ENCODE measurements at regions not wholly inside any gene's neighbourhood (a gene's known extent, or its start where the extent isn't known, plus 50 kb on each side); places are given as distances from the start of the nearest gene placed in this dataset.

GRCh38 chr12:84507956-84508850 is 404.4 kb downstream of the SLC6A15 start:
- TF ChIP-seq, protein P1, sequence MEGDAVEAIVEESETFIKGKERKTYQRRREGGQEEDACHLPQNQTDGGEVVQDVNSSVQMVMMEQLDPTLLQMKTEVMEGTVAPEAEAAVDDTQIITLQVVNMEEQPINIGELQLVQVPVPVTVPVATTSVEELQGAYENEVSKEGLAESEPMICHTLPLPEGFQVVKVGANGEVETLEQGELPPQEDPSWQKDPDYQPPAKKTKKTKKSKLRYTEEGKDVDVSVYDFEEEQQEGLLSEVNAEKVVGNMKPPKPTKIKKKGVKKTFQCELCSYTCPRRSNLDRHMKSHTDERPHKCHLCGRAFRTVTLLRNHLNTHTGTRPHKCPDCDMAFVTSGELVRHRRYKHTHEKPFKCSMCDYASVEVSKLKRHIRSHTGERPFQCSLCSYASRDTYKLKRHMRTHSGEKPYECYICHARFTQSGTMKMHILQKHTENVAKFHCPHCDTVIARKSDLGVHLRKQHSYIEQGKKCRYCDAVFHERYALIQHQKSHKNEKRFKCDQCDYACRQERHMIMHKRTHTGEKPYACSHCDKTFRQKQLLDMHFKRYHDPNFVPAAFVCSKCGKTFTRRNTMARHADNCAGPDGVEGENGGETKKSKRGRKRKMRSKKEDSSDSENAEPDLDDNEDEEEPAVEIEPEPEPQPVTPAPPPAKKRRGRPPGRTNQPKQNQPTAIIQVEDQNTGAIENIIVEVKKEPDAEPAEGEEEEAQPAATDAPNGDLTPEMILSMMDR (IDR thresholded peaks at IDR 0.05), result no peak
- DNase-seq (no peak), ATAC-seq (peak in 3 of 4 donors; percentile 64 to 72 (median 69)), FAIRE-seq (no peak)
- Histone ChIP-seq H3K4me3 (no peak overlapping the region), H3K4me1 (no peaks in the 10 kb centered on the region), H3K27ac (no peak overlapping the region), H3K36me3 (no peaks in the 10 kb centered on the region), H3K9me3 (no peaks in the 10 kb centered on the region), H3K27me3 (no peaks in the 10 kb centered on the region)
- intact Hi-C loops (cut with DNase I), result no loop called here
- WGBS, 2 donors, result 59 to 69% methylated on average over 6 of the region's 6 CpGs

DNA sequence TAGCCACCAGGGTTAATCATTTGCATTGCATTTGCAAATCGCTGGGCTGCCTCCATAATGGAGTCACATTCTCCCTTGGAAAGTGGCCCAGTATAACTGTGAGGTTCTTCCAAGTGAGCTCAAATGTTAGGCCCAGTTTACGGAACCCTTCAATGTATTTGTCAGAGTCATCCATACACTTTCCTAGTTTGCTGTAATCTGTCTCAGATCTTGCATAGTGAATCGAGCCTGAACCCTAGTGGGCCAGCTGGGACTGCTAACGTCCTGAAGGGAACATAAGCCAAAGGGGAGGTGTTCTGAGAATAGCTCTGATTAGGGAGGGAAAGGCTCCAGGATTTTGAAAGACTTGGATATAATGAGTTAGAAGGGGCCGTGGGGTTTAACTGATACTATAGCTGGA is 406.3 kb downstream of the SLC6A15 start:
- Histone ChIP-seq H3K9me3 (no peaks in the 10 kb centered on the region), H3K4me1 (no peaks in the 10 kb centered on the region), H3K27ac (no peak overlapping the region), H3K27me3 (no peaks in the 10 kb centered on the region), H3K4me3 (no peak overlapping the region), H3K36me3 (no peaks in the 10 kb centered on the region)
- no peak for DNase-seq
- peak in 1 of 4 donors; percentile 12 for ATAC-seq
- FAIRE-seq, result no peak
- intact Hi-C loops (cut with DNase I), result no loop called here
- WGBS, 2 donors, result 49 to 64% methylated on average over 5 of the region's 5 CpGs
- TF ChIP-seq, protein P1 (IDR thresholded peaks at IDR 0.05), result no peak

GRCh38 chr12:84502907-84503787 is 409.5 kb downstream of the SLC6A15 start:
- FAIRE-seq (no peak), ATAC-seq (peak; percentile 74 to 94 (median 90)), DNase-seq (peak in 4 of 6 donors; percentile 27 to 62 (median 36))
- H3K4me3 ChIP-seq, result no peak overlapping the region
- no peaks in the 10 kb centered on the region for H3K4me1 ChIP-seq
- no peaks in the 10 kb centered on the region for H3K36me3 ChIP-seq
- intact Hi-C loops (cut with DNase I), result no loop called here
- H3K9me3 ChIP-seq, result no peaks in the 10 kb centered on the region
- TF ChIP-seq, protein P1 (IDR thresholded peaks at IDR 0.05), result peak; percentile 24 to 62 (median 48)
- no peaks in the 10 kb centered on the region for H3K27me3 ChIP-seq
- 48 to 50% methylated on average over 4 of the region's 4 CpGs for WGBS, 2 donors
- H3K27ac ChIP-seq, result no peak overlapping the region

- intact Hi-C loops (cut with DNase I), result no loop called here
- Histone ChIP-seq H3K27me3 (no peaks in the 10 kb centered on the region), H3K4me3 (no peak overlapping the region), H3K36me3 (no peaks in the 10 kb centered on the region), H3K9me3 (no peaks in the 10 kb centered on the region), H3K27ac (no peak overlapping the region), H3K4me1 (no peaks in the 10 kb centered on the region)
- 70 to 72% methylated on average over 2 of the region's 2 CpGs for WGBS, 2 donors
- TF ChIP-seq, protein P1 (IDR thresholded peaks at IDR 0.05), result no peak
- ATAC-seq (no peak), DNase-seq (no peak), FAIRE-seq (no peak)
Observed at GRCh38 chr12:84502180-84502860, 410.3 kb downstream of the SLC6A15 start.

All from pancreas (tissue), 10 donors.